ENCODE measurements at regions not wholly inside any gene's neighbourhood (a gene's known extent, or its start where the extent isn't known, plus 50 kb on each side); places are given as distances from the start of the nearest gene placed in this dataset.

DNA sequence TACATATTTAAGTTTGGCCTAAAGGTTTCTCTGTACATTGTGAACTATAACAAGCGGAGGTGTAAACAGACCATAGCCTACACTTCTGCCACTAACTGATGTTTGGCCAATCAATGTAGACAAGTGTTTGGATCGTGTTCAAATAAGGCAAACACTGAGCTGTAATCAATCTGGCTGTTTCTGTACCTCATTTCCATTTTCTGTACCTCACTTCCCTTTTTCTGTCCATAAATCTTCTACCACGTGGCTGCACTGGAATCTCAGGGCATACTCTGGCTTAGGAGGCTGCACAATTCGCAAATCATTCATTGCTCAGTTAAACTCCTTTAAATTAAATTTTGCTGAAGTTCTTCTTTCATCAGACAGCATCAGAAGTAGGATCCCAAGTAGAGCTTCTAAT is 140.9 kb downstream of the SLC25A46 start:
- TF ChIP-seq, protein P1, sequence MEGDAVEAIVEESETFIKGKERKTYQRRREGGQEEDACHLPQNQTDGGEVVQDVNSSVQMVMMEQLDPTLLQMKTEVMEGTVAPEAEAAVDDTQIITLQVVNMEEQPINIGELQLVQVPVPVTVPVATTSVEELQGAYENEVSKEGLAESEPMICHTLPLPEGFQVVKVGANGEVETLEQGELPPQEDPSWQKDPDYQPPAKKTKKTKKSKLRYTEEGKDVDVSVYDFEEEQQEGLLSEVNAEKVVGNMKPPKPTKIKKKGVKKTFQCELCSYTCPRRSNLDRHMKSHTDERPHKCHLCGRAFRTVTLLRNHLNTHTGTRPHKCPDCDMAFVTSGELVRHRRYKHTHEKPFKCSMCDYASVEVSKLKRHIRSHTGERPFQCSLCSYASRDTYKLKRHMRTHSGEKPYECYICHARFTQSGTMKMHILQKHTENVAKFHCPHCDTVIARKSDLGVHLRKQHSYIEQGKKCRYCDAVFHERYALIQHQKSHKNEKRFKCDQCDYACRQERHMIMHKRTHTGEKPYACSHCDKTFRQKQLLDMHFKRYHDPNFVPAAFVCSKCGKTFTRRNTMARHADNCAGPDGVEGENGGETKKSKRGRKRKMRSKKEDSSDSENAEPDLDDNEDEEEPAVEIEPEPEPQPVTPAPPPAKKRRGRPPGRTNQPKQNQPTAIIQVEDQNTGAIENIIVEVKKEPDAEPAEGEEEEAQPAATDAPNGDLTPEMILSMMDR (IDR thresholded peaks at IDR 0.05), result no peak
- no peak for TF ChIP-seq POLR2A (IDR thresholded peaks at IDR 0.05)
